ENCODE measurements at regions not wholly inside any gene's neighbourhood (a gene's known extent, or its start where the extent isn't known, plus 50 kb on each side); places are given as distances from the start of the nearest gene placed in this dataset.

- DNase-seq (ENCODE audit: low read depth) = no peak
Measured at GRCh38 chr3:34381243-34381642, 582.8 kb downstream of the PDCD6IP start.

GRCh38 chr3:34382859-34383258 is 584.4 kb downstream of the PDCD6IP start:
- DNase-seq (ENCODE audit: low read depth) = no peak

DNA sequence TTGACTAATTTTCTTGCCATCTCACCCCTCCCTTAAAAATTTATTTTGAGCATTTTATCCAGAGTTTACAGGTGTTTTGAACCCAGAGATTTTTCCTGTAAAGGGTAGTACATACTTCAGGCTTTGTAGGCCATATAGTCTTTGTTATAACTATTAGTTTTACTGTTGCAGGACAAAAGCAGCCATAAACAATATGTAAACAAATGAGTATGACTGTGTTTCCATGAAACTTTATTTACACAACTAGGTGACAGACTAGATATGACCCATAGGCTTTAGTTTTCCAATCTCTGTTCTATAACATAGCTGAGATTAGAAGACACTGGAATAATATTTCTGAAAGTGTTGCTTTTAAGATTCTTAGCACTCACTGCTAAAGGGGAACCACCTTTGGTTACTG is 587.9 kb downstream of the PDCD6IP start:
- no peak for DNase-seq (ENCODE audit: low read depth)

DNA sequence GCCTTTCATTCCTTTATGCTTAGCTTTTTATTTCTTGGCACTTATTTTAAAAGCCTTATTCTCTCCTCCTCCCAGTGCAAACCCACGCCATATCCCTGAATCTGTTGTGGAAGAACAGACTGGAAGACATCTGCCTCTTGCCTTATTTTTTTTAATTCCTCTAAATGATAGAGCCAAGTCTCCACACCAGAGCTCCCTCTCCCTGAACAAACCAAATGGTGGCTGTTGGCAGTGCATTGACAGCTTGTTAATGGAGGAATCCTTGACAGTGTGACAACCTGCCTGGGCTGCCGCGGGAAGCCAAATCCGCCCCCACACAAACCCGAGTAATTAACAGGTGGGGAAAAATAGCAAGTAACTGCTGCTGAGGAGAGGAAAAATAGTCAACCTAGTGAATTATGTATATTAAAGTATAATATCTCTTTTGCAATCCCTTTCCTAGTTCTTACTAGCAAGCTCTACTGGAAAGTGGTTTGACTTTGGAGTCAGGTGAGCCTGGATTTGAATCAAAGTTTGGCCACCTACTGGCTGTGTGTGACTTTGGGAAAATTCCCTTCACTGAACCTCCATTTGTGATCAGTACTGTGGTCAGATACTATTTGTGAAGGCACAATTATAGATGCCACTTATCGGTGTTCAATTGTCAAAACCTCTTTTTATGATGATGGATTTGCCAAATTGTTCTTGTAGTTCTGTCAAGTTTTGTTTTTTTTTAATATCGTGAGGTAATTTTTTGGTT is 589.6 kb downstream of the PDCD6IP start:
- no peak for DNase-seq (ENCODE audit: low read depth)

DNA sequence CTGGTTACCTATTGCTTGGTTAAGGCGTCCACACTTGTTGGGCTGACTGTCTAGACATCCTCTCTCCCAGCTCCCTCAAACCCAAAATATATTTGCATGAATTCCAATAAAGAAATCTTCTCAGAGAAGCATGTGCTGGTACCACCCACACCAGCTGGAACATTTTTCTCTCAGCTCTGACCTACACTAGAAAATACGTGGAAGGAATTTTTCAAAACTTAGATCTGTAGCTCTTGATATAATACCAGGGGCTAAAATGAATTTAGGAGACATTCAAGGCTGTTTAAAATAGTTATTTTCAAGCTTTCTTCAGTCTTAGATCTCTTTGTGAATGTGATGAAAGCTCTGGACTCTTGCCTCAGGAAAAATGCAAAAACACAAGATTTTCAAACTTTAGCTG is 590.4 kb downstream of the PDCD6IP start:
- DNase-seq (ENCODE audit: low read depth) = no peak

- DNase-seq (ENCODE audit: low read depth) = no peak
Measured at GRCh38 chr3:34394978-34395748, 596.7 kb downstream of the PDCD6IP start.

DNA sequence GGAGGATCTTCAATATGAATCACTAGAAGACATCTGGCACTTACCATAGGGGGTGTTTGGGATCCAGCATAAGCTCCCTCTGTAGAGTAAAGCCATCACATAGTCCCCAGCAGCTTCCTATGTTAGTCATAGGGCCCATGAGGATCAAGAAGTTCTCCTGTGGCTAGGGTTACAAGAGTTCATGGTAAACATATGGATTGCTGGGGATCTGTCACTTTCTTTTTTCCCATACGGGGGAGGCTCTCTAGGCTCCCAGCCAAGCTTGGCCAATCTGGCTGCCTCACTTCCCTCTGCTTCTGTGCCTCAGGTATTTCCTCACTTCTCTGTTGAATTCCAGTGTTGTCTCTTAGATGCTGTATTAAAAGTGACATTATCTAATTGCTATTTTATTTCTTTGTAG is 597.9 kb downstream of the PDCD6IP start:
- DNase-seq (ENCODE audit: low read depth) = no peak

- DNase-seq (ENCODE audit: low read depth) = no peak
Measured at GRCh38 chr3:34396956-34397355, 598.5 kb downstream of the PDCD6IP start.

- DNase-seq (ENCODE audit: low read depth) = no peak
Measured at GRCh38 chr3:34399401-34399800, 601.0 kb downstream of the PDCD6IP start.

DNA sequence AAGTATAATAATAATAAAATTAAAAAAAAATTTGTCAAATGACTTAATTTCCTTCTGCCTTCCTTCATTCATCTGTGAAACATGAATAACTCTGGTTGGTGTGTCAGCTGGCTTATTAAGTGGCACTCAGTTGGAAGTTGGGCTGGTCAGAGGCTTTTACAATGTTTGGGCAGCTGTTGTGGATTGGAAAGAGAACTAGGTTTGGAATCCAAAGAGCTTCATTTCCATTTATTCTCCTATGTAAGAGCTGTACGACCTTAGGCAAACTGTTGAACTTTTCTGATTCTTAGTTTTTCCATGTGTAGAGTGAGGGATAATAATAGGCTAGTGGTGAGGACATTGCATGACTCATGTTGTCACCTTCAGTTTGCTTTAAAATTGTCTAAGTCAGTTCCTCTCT is 606.7 kb downstream of the PDCD6IP start:
- no peak for DNase-seq (ENCODE audit: low read depth)

- no peak for DNase-seq (ENCODE audit: low read depth)
Measured at GRCh38 chr3:34407281-34407680, 608.9 kb downstream of the PDCD6IP start.

DNA sequence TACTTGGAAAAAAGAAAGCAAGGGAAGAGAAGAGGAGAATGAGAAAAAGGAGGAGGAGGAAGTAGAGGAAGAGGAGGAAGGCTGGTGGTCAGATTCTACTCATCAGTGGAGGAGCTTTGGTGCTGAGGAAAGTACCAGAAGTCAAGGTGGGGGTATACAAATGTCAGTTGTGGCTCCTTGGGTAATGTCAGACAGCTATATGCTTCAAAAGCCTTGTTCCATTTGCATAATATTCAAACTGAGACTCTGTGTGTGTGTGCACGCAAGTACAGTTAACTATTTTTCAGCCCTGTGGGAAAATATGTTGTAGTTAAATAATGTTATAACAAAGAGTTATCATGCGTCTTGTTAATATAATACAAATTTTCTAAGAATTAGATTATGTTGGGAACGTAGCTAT is 609.7 kb downstream of the PDCD6IP start:
- DNase-seq (ENCODE audit: low read depth) = no peak

DNA sequence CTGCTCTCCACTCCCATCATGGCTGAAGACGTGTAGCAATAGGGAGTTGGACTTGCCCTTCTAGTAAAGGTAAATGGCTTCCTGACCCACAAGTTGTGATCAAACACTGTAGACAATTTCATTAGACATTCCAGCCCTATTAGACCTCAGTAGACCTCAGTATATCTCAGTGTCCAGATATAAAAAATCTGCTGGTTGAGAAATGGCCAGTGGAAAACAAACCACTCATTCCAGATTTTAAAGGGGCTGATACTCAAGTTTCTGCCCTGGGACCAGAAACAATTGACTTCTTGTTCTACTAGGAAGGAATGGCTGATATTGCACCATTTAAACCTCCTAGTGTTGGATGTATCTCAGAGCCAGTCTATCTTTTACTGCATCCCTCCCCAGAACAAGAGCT is 613.2 kb downstream of the PDCD6IP start:
- DNase-seq (ENCODE audit: low read depth) = no peak

- no peak for DNase-seq (ENCODE audit: low read depth)
Measured at GRCh38 chr3:34419801-34420200, 621.4 kb downstream of the PDCD6IP start.

- DNase-seq (ENCODE audit: low read depth) = no peak
Measured at GRCh38 chr3:34421762-34422161, 623.3 kb downstream of the PDCD6IP start.

GRCh38 chr3:34439796-34440195 is 641.4 kb downstream of the PDCD6IP start:
- DNase-seq (ENCODE audit: low read depth) = no peak

DNA sequence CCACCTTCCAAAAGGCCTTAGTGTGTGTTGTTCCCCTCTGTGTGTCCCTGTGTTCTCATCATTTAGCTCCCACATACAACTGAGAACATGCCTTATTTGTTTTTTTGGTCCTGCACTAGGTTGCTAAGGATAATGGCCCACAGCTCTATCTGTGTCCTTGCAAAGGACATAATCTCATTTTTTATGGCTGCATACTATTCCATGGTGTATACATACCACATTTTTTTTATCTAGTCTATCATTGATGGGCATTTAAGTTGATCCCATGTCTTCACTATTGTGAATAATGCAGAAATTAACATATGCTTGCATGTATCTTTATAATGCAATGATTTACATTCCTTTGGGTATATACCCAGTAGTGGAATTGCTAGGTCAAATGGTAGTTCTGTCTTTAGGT is 645.7 kb downstream of the PDCD6IP start:
- no peak for DNase-seq (ENCODE audit: low read depth)

GRCh38 chr3:34449305-34449704 is 650.9 kb downstream of the PDCD6IP start:
- DNase-seq (ENCODE audit: low read depth) = no peak

DNA sequence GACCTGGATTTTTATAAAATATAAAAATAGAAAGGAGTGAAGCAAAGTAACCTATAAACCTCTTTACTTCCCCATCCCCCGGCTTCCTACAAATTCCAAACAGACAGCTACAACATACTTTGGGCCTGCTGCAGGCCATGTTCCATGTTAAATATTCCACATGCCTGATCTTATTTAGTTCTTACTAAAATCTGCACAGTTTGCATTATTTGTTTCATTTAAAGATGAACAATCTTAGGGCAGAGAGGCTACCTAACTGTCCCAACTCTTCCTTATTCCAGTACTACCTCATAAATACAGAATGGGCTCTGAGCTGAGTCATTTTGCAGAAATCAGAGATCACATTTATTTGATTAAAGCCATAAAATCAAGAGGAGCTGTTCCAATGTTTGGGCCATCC is 665.0 kb downstream of the PDCD6IP start:
- no peak for DNase-seq (ENCODE audit: low read depth)

- DNase-seq (ENCODE audit: low read depth) = no peak
Measured at GRCh38 chr3:34464646-34465045, 666.2 kb downstream of the PDCD6IP start.

DNA sequence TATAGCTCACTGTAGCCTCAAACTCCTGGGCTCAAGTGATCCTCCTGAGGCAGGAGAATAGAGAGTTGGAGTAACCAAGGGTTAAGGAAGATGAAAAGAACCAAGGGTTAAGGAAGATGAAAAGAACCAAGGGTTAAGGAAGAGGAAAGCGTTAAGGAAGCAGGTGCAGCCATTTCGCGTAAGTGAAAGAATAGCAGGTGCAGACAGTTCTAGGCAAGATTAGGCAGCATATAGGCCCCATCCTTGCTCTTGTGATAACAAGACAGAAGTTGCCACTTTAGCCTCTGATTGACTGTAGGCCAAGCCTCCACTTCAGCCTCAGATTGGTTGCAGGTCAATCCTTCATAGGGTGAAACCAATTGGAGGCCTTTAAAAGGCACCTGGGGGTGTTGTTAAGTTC is 677.4 kb downstream of the PDCD6IP start:
- no peak for DNase-seq (ENCODE audit: low read depth)

DNA sequence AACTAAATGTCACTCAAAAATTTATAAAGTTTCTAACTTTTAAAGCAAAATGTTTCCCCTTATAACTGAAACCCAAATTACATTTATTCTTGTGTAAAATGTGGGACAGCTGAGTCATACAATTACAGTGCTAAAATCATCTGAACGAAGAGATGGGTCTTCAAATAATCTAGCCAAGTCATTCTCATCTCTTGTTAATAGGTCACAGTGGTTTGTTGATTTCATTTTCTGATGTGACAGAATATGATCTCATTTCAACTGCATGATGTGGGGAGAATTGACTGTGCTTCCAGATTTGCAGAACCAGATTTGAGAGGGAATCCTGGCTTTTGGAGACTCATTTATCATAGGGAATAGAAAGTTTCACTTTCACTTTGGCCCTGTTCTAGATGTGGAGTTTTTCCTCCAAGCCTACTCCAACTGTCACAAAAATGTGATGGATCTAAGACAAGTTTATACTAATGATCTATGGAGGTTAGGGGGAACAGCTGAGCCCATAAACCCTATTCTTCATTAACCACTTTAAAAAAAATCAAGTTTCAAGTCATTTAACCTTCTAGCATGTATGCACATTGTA is 685.0 kb downstream of the PDCD6IP start:
- no peak for DNase-seq (ENCODE audit: low read depth)

GRCh38 chr3:34504366-34504765 is 705.9 kb downstream of the PDCD6IP start:
- no peak for DNase-seq (ENCODE audit: low read depth)
